GM12865 (cell line): ENCODE measurements at regions not wholly inside any gene's neighbourhood (a gene's known extent, or its start where the extent isn't known, plus 50 kb on each side); places are given as distances from the start of the nearest gene placed in this dataset.
"Not testable (repeated sequence)": the region's sequence is repeated elsewhere in the genome, so short reads cannot be mapped to it uniquely, and the experiment has no call there.

Source experiments
- DNase-seq: peaks from one replicate; pipeline ENCODE4 v3.0.0; 2010; ENCODE audit warnings: low read depth
- H3K4me3 ChIP-seq: 2 replicates; pipeline ENCODE4 v1.5.1; 2011; ENCODE audit warnings: mild to moderate bottlenecking, low read depth, low read length, control low read depth
- CTCF ChIP-seq: IDR thresholded peaks from 2 replicates; pipeline ENCODE4 v1.5.1; 2011; ENCODE audit warnings: low read length, control low read depth, low read depth, inconsistent platforms; ENCODE audit not compliant: insufficient read depth; ENCODE audit errors: missing control alignments

- H3K4me3 ChIP-seq, result no peak overlapping the region
- DNase-seq, result no peak
Measured at GRCh38 chr4:111323496-111323895, 700.6 kb upstream of the PITX2 start.

GRCh38 chr4:111323916-111324315 lies 701.0 kb upstream of the PITX2 start:
- TF ChIP-seq CTCF, result no peak
- H3K4me3 ChIP-seq, result no peak overlapping the region
- DNase-seq, result no peak

More at GRCh38 chr4:111323496-111323895, 700.6 kb upstream of the PITX2 start:
- TF ChIP-seq CTCF, result no peak

GRCh38 chr4:111326450-111326849 lies 703.6 kb upstream of the PITX2 start:
- H3K4me3 ChIP-seq, result no peak overlapping the region
- TF ChIP-seq CTCF, result no peak
- DNase-seq, result no peak

- no peak for DNase-seq
- no peak for TF ChIP-seq CTCF
Measured at GRCh38 chr4:111330786-111331185, 707.9 kb upstream of the PITX2 start.

GRCh38 chr4:111334361-111334760 lies 711.5 kb upstream of the PITX2 start:
- no peak for DNase-seq
- H3K4me3 ChIP-seq, result no peak overlapping the region
- no peak for TF ChIP-seq CTCF

More at GRCh38 chr4:111330786-111331185, 707.9 kb upstream of the PITX2 start:
- no peak overlapping the region for H3K4me3 ChIP-seq

GRCh38 chr4:111337186-111337876 lies 714.5 kb upstream of the PITX2 start:
- DNase-seq, H3K4me3 ChIP-seq: not testable (repeated sequence)

GRCh38 chr4:111359602-111360001 lies 736.7 kb upstream of the PITX2 start:
- DNase-seq, result no peak
- TF ChIP-seq CTCF, result no peak
- no peak overlapping the region for H3K4me3 ChIP-seq
